ENCODE measurements at regions not wholly inside any gene's neighbourhood (a gene's known extent, or its start where the extent isn't known, plus 50 kb on each side); places are given as distances from the start of the nearest gene placed in this dataset.

- peaks cover 21% of the 10 kb centered on the region for H3K9me3 Mint-ChIP-seq
- H3K4me3 Mint-ChIP-seq = no peak overlapping the region
- TF ChIP-seq NFATC4 (CRISPR knock-in tag; IDR thresholded peaks at IDR 0.05) (no peak), E2F5 (CRISPR knock-in tag; IDR thresholded peaks at IDR 0.05) (no peak), FOXP4 (CRISPR knock-in tag; IDR thresholded peaks at IDR 0.05) (no peak), IRF1 (CRISPR knock-in tag; IDR thresholded peaks at IDR 0.05) (no peak), ESRRA (CRISPR knock-in tag; IDR thresholded peaks at IDR 0.05; ENCODE audit: borderline replicate concordance) (no peak), CREB1 (CRISPR knock-in tag; IDR thresholded peaks at IDR 0.05) (no peak), GABPB1 (CRISPR knock-in tag; IDR thresholded peaks at IDR 0.05) (no peak), USF1 (CRISPR knock-in tag; IDR thresholded peaks at IDR 0.05) (no peak), CDX4 (CRISPR knock-in tag; IDR thresholded peaks at IDR 0.05; ENCODE audit: borderline replicate concordance) (no peak), GTF2I (CRISPR knock-in tag; conservative IDR thresholded peaks at IDR 0.05) (no peak), SMAD4 (CRISPR knock-in tag; IDR thresholded peaks at IDR 0.05) (no peak), NR2C2 (CRISPR knock-in tag; IDR thresholded peaks at IDR 0.05) (no peak), PRRX2 (CRISPR knock-in tag; IDR thresholded peaks at IDR 0.05) (no peak), ZNF512 (CRISPR knock-in tag; IDR thresholded peaks at IDR 0.05; ENCODE audit: borderline replicate concordance) (no peak), FOXK1 (CRISPR knock-in tag; IDR thresholded peaks at IDR 0.05) (no peak), ATF6 (CRISPR knock-in tag; IDR thresholded peaks at IDR 0.05) (no peak), NR1H2 (CRISPR knock-in tag; IDR thresholded peaks at IDR 0.05) (no peak)
- no peak for DNase-seq (ENCODE audit: low spot score)
- POLR2A ChIA-PET = no interaction called here
- peaks cover 4% of the 10 kb centered on the region for H3K4me1 Mint-ChIP-seq
- H3K27ac Mint-ChIP-seq = no peak overlapping the region
- CTCF ChIA-PET = interaction anchor here (0.9 kb wide), 1 partner anchor 9 kb away, joined by 3 read pairs; no protein-coding TSS in a partner anchor
- H3K36me3 Mint-ChIP-seq = peaks cover 11% of the 10 kb centered on the region
- no peak for ATAC-seq
- no peaks in the 10 kb centered on the region; the same call in 1 of the 2 replicates for H3K27me3 Mint-ChIP-seq (ENCODE audit: low read depth)
Measured at GRCh38 chr2:236764716-236765115, 195.1 kb downstream of the ACKR3 start.

- no peak overlapping the region for H3K27ac Mint-ChIP-seq
- H3K4me1 Mint-ChIP-seq = peaks cover 4% of the 10 kb centered on the region
- ChIA-PET POLR2A (no interaction called here), CTCF (interaction anchor here (0.9 kb wide), 1 partner anchor 8 kb away, joined by 3 read pairs; no protein-coding TSS in a partner anchor)
- peaks cover 21% of the 10 kb centered on the region for H3K9me3 Mint-ChIP-seq
- DNase-seq (ENCODE audit: low spot score) (no peak), ATAC-seq (no peak)
- H3K27me3 Mint-ChIP-seq (ENCODE audit: low read depth) = no peaks in the 10 kb centered on the region
- peaks cover 11% of the 10 kb centered on the region for H3K36me3 Mint-ChIP-seq
- H3K4me3 Mint-ChIP-seq = no peak overlapping the region
- TF ChIP-seq PRDM15 (CRISPR knock-in tag; IDR thresholded peaks at IDR 0.05) (no peak), CREM (CRISPR knock-in tag; IDR thresholded peaks at IDR 0.05) (no peak), E2F5 (CRISPR knock-in tag; IDR thresholded peaks at IDR 0.05) (no peak), OVOL2 (CRISPR knock-in tag; IDR thresholded peaks at IDR 0.05; ENCODE audit: borderline replicate concordance) (no peak), ETV6 (CRISPR knock-in tag; IDR thresholded peaks at IDR 0.05) (no peak), NFE2L1 (CRISPR knock-in tag; IDR thresholded peaks at IDR 0.05) (no peak), KAT7 (CRISPR knock-in tag; IDR thresholded peaks at IDR 0.05; ENCODE audit: borderline replicate concordance) (no peak)
Measured at GRCh38 chr2:236765478-236765877, 195.9 kb downstream of the ACKR3 start.
